CD4-positive, alpha-beta memory T cell (primary cell): ENCODE measurements at regions not wholly inside any gene's neighbourhood (a gene's known extent, or its start where the extent isn't known, plus 50 kb on each side); places are given as distances from the start of the nearest gene placed in this dataset.

Source experiments
- CTCF ChIA-PET: fragments of 350-600 bp; sonication (Branson Sonifier 250); formaldehyde crosslinking; loops from one replicate; lab custom pipeline; 2021; ENCODE audit warnings: inconsistent platforms; ENCODE audit not compliant: partially characterized antibody; lab: Charles Lee
- POLR2A ChIA-PET: fragments of 350-600 bp; sonication (Branson Sonifier 250); formaldehyde crosslinking; loops from one replicate; lab custom pipeline; 2021; ENCODE audit not compliant: partially characterized antibody; lab: Charles Lee
- DNase-seq, 5 donors: peaks; one replicate each; pipeline versions ENCODE4 v3.0.0 to v3.0.0-alpha.2; 2020 to 2022; ENCODE audit warnings: mixed read lengths in 1 of 5
- H3K27ac ChIP-seq: one replicate; pipeline ENCODE4 v1.7.0; 2013; ENCODE audit warnings: low read depth, low read length
- H3K27me3 ChIP-seq: 2 replicates; pipeline ENCODE4 v1.7.0; 2013; ENCODE audit warnings: mild to moderate bottlenecking, low read length, moderate library complexity; ENCODE audit not compliant: insufficient read depth
- H3K36me3 ChIP-seq: 2 replicates; pipeline ENCODE4 v1.7.0; 2013; ENCODE audit warnings: mild to moderate bottlenecking, low read length, moderate library complexity; ENCODE audit not compliant: insufficient read depth
- H3K4me1 ChIP-seq: 2 replicates; pipeline ENCODE4 v1.7.0; 2013; ENCODE audit warnings: mild to moderate bottlenecking, low read length, moderate library complexity; ENCODE audit not compliant: insufficient read depth
- H3K4me3 ChIP-seq, 2 donors: one replicate each; pipeline ENCODE4 v1.7.0; 2013; ENCODE audit warnings: low read length in 2 of 2, mild to moderate bottlenecking in 1 of 2
- H3K9me3 ChIP-seq, 2 donors: one replicate each; pipeline ENCODE4 v1.7.0; 2013; ENCODE audit warnings: low read length in 2 of 2, control low read depth in 1 of 2; ENCODE audit not compliant: control insufficient read depth in 1 of 2
- H3K27ac Mint-ChIP-seq, 7 donors: one replicate each; pipeline ENCODE4 v1.8.0; 2020 to 2021; ENCODE audit warnings: mixed read lengths in 7 of 7, mild to moderate bottlenecking in 6 of 7, inconsistent platforms in 3 of 7, moderate library complexity in 3 of 7
- H3K27me3 Mint-ChIP-seq, 2 donors: one replicate each; pipeline ENCODE4 v1.8.0; 2020 to 2021; ENCODE audit warnings: mixed read lengths in 2 of 2
- H3K36me3 Mint-ChIP-seq, 2 donors: one replicate each; pipeline ENCODE4 v1.8.0; 2020 to 2021; ENCODE audit warnings: mixed read lengths in 2 of 2, inconsistent platforms in 1 of 2, mild to moderate bottlenecking in 1 of 2
- H3K4me1 Mint-ChIP-seq, 4 donors: one replicate each; pipeline ENCODE4 v1.8.0; 2020 to 2021; ENCODE audit warnings: mixed read lengths in 4 of 4, mild to moderate bottlenecking in 1 of 4
- H3K4me3 Mint-ChIP-seq, 8 donors: one replicate each; pipeline ENCODE4 v1.8.0; 2020 to 2021; ENCODE audit warnings: mixed read lengths in 8 of 8, mild to moderate bottlenecking in 7 of 8, moderate library complexity in 6 of 8, inconsistent platforms in 3 of 8
- H3K9me3 Mint-ChIP-seq, 8 donors: one replicate each; pipeline ENCODE4 v1.8.0; 2020 to 2021; ENCODE audit warnings: mixed read lengths in 8 of 8, mild to moderate bottlenecking in 5 of 8, inconsistent platforms in 3 of 8, moderate library complexity in 1 of 8
- intact Hi-C: fragments of 100-400 bp; cut with micrococcal nuclease; formaldehyde crosslinking; loops from one replicate; pipeline ENCODE4 v1.15.1; 2023

DNA sequence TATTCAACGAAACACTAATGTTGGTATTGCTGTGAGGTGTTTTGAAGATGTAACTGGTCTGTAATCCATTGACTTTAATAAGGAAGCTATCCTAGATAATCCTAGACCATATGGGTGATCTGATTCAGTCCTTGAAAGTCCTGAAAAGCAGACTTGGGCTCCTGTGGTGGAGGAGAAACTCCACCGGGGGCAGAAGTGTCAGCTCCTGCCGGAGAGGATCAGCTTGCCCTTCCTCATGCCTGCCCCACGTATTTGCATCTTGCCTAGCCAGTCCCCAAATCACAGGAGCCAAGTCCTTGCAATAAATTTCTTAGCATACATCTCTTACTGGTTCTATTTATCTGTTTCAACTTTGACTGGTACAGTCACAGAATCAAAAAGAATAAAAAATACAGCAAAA, 144.2 kb upstream of the DLGAP1 start:
- Histone ChIP-seq H3K9me3 (no peaks in the 10 kb centered on the region), H3K4me1 (no peaks in the 10 kb centered on the region), H3K4me3 (no peak overlapping the region), H3K27ac (no peak overlapping the region), H3K27me3 (no peaks in the 10 kb centered on the region), H3K36me3 (no peaks in the 10 kb centered on the region)
- Mint-ChIP-seq H3K9me3 (peaks cover 0 to 13% (median 6%) of the 10 kb centered on the region in 8 donors), H3K27me3 (no peaks in the 10 kb centered on the region), H3K36me3 (no peaks in the 10 kb centered on the region), H3K4me3 (no peak overlapping the region), H3K4me1 (no peaks in the 10 kb centered on the region), H3K27ac (no peak overlapping the region)
- DNase-seq, result no peak
- intact Hi-C loops, result no loop called here
- CTCF ChIA-PET, result no interaction called here
- POLR2A ChIA-PET, result interaction anchor here (0.6 kb wide), 1 partner anchor 10 kb away, joined by 3 read pairs; no protein-coding TSS in a partner anchor

DNA sequence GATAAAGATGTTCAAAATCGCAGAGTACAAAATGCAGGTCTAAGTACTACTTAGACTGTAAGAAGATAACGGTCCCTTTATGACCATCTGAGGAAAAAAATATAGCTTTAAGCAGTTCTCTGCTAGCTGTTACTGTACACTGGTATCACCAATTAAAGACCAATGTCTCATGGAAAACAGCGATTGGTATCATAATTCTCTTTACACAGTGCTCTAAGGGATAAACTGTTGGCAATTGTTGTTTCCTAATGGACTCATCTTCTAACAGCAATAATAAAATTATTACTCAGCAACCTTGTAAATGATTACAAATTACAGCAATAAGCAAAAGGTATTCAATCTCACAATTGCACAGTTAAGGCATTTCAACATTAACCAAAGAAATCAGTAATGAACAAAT, 142.2 kb upstream of the DLGAP1 start:
- no peak overlapping the region for H3K27ac Mint-ChIP-seq
- Histone ChIP-seq H3K4me1 (no peaks in the 10 kb centered on the region), H3K27ac (no peak overlapping the region), H3K9me3 (peaks cover 0 to 2% of the 10 kb centered on the region in 2 donors), H3K36me3 (no peaks in the 10 kb centered on the region), H3K27me3 (no peaks in the 10 kb centered on the region), H3K4me3 (no peak overlapping the region)
- intact Hi-C loops, result no loop called here
- ChIA-PET POLR2A (no interaction called here), CTCF (no interaction called here)
- DNase-seq, result no peak
- no peaks in the 10 kb centered on the region for H3K4me1 Mint-ChIP-seq
- no peaks in the 10 kb centered on the region for H3K27me3 Mint-ChIP-seq
- H3K9me3 Mint-ChIP-seq, result peaks cover 0 to 18% (median 8%) of the 10 kb centered on the region in 8 donors
- H3K36me3 Mint-ChIP-seq, result no peaks in the 10 kb centered on the region
- H3K4me3 Mint-ChIP-seq, result no peak overlapping the region

DNA sequence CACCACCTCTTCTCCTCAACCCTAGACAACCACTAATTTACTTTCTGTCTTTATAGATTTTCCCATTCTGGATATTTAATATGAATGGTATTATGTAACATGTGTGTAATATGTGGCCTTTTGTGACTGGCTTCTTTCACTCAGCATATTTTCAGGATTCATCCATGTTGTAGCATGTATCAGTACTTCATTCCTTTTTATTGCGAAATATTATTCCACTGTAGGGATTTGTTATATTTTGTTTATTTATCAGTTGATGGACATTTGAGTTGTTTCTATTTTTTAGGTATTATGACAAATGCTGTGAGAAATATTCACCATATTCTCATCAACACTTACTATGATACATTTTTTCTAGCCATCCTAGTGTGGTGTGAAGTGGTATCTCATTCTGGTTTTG, 138.8 kb upstream of the DLGAP1 start:
- no peaks in the 10 kb centered on the region for H3K4me1 ChIP-seq
- no peaks in the 10 kb centered on the region for H3K4me1 Mint-ChIP-seq
- H3K4me3 Mint-ChIP-seq, result no peak overlapping the region
- no peaks in the 10 kb centered on the region for H3K27me3 Mint-ChIP-seq
- intact Hi-C loops, result no loop called here
- no peak for DNase-seq
- CTCF ChIA-PET, result no interaction called here
- H3K9me3 ChIP-seq, result peaks cover 0 to 4% of the 10 kb centered on the region in 2 donors
- H3K36me3 Mint-ChIP-seq, result no peaks in the 10 kb centered on the region
- H3K27me3 ChIP-seq, result no peaks in the 10 kb centered on the region
- no peak overlapping the region for H3K27ac Mint-ChIP-seq
- no peaks in the 10 kb centered on the region for H3K36me3 ChIP-seq
- no peak overlapping the region for H3K4me3 ChIP-seq
- H3K9me3 Mint-ChIP-seq, result peaks cover 0 to 19% (median 6%) of the 10 kb centered on the region in 8 donors
- POLR2A ChIA-PET, result no interaction called here
- H3K27ac ChIP-seq, result no peak overlapping the region

DNA sequence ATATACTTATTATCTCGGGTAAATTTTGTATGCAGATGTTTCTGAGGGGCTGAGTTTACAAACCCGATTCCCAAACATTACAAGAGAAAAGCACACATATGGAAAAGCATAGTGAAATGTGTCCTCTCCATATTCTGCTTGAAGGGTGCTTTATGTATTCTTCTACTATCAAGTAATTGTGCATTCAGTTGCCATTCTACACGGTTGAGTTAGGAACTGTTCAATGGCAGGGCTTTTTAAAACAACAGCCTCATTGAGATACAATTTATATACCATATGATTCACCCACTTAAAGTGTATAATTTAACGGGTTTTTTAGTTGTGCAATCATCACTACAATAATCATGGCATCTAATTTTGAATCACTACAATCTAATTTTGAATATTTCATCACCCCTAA, 138.4 kb upstream of the DLGAP1 start:
- Histone ChIP-seq H3K36me3 (no peaks in the 10 kb centered on the region), H3K9me3 (peaks cover 0 to 4% of the 10 kb centered on the region in 2 donors), H3K27me3 (no peaks in the 10 kb centered on the region), H3K27ac (no peak overlapping the region), H3K4me1 (no peaks in the 10 kb centered on the region), H3K4me3 (no peak overlapping the region)
- Mint-ChIP-seq H3K27ac (no peak overlapping the region), H3K4me3 (no peak overlapping the region), H3K9me3 (peaks cover 0 to 19% (median 8%) of the 10 kb centered on the region in 8 donors), H3K4me1 (no peaks in the 10 kb centered on the region), H3K36me3 (no peaks in the 10 kb centered on the region), H3K27me3 (no peaks in the 10 kb centered on the region)
- CTCF ChIA-PET, result no interaction called here
- intact Hi-C loops, result no loop called here
- POLR2A ChIA-PET, result no interaction called here
- no peak for DNase-seq

DNA sequence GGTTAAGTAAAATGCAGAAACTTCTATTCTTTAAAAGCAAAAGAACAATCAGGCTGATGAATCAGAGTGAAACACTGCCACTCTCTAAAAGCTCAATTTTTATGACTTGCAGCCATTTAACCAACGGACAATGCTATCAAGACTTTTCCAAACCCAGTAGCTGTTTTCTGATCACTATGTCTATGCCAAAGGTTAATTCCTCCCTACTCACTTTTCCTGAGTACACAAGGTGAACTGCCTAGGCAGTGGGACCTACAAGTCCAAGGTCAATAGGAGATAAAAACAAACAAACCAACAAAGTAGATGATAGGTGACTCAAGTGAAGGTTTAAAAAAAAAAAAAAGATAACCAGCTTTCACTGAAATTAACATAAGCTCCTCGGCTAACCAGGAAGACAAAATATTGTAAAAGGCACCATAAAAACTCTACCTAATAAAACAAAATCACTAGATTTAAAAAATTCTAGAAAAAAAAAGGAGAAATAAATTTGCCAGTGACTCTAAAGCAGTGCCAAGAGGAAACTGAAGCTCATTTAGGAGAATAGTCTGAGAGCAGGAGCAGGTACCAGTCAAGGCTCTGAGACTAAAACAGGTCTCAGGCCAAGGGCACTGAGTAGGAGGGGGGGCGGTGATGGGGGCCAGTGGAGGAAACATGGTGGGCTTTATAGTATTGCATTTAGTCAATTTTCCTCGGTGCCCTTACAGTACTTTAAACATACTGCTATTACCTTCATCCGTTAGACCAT, 134.1 kb upstream of the DLGAP1 start:
- intact Hi-C loops, result no loop called here
- H3K27me3 ChIP-seq, result no peaks in the 10 kb centered on the region
- no peak overlapping the region for H3K27ac ChIP-seq
- no peak for DNase-seq
- no peak overlapping the region for H3K4me3 ChIP-seq
- peaks cover 0 to 4% of the 10 kb centered on the region in 2 donors for H3K9me3 ChIP-seq
- no peaks in the 10 kb centered on the region for H3K36me3 ChIP-seq
- Mint-ChIP-seq H3K4me1 (no peaks in the 10 kb centered on the region), H3K27ac (no peak overlapping the region), H3K27me3 (no peaks in the 10 kb centered on the region), H3K36me3 (no peaks in the 10 kb centered on the region), H3K9me3 (peaks cover 0 to 23% (median 8%) of the 10 kb centered on the region in 8 donors), H3K4me3 (no peak overlapping the region)
- no peaks in the 10 kb centered on the region for H3K4me1 ChIP-seq
- ChIA-PET CTCF (no interaction called here), POLR2A (no interaction called here)

DNA sequence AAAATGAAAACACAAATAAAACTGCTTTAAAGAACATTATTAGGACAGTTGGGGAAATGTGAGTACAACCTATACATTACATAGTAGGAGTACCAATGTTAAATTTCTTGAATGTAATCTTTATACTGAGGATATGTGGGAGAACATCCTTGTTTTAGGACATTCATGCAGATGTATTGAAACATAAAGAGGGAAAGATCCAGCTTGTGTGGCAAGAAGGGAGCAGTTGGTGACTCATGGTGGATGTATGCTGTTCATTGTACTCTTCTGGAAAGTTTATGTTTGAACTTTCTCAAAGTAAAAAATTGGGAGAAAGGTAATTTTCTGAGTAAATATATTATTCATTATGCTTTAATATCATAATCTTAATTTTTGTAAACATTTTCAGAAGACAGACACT, 132.1 kb upstream of the DLGAP1 start:
- Histone ChIP-seq H3K27ac (no peak overlapping the region), H3K27me3 (no peaks in the 10 kb centered on the region), H3K4me1 (no peaks in the 10 kb centered on the region), H3K9me3 (peaks cover 0 to under 1% of the 10 kb centered on the region in 2 donors), H3K36me3 (no peaks in the 10 kb centered on the region), H3K4me3 (no peak overlapping the region)
- intact Hi-C loops, result no loop called here
- ChIA-PET POLR2A (no interaction called here), CTCF (no interaction called here)
- Mint-ChIP-seq H3K4me3 (no peak overlapping the region), H3K36me3 (no peaks in the 10 kb centered on the region), H3K27ac (no peak overlapping the region), H3K27me3 (no peaks in the 10 kb centered on the region), H3K4me1 (no peaks in the 10 kb centered on the region), H3K9me3 (peaks cover 0 to 19% (median 8%) of the 10 kb centered on the region in 8 donors)
- no peak for DNase-seq

DNA sequence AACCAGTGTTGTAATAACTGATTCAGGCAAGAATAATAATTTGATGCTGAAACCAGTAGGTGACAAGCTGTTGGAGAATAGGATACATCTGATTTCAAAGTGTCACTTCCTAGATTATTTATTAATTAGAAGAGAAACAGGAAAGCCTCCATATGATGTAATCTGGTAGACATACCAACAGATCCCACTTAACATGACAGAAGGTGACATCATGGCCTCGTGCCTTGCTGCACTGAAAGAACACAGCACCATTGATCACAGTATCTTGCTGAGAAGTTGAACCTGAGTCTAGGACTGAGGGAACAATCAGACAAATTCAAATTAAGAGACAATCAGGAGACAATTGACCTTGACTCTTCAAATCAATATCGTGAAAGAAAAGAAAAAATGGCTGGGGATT, 131.6 kb upstream of the DLGAP1 start:
- no peaks in the 10 kb centered on the region for H3K27me3 Mint-ChIP-seq

More for the DNA sequence above, 131.6 kb upstream of the DLGAP1 start:
- Histone ChIP-seq H3K27ac (no peak overlapping the region), H3K36me3 (no peaks in the 10 kb centered on the region), H3K9me3 (no peaks in the 10 kb centered on the region), H3K4me1 (no peaks in the 10 kb centered on the region), H3K4me3 (no peak overlapping the region), H3K27me3 (no peaks in the 10 kb centered on the region)
- H3K4me3 Mint-ChIP-seq, result no peak overlapping the region
- no peaks in the 10 kb centered on the region for H3K4me1 Mint-ChIP-seq
- POLR2A ChIA-PET, result no interaction called here
- peaks cover 0 to 23% (median 11%) of the 10 kb centered on the region in 8 donors for H3K9me3 Mint-ChIP-seq
- H3K27ac Mint-ChIP-seq, result no peak overlapping the region
- H3K36me3 Mint-ChIP-seq, result no peaks in the 10 kb centered on the region
- DNase-seq, result no peak
- intact Hi-C loops, result no loop called here
- CTCF ChIA-PET, result no interaction called here
